Glomerular visceral epithelial cell (primary cell): ENCODE measurements at regions not wholly inside any gene's neighbourhood (a gene's known extent, or its start where the extent isn't known, plus 50 kb on each side); places are given as distances from the start of the nearest gene placed in this dataset.
"Not testable (repeated sequence)": the region's sequence is repeated elsewhere in the genome, so short reads cannot be mapped to it uniquely, and the experiment has no call there.

Source experiments
- DNase-seq: peaks from one replicate; pipeline ENCODE4 v3.0.0-alpha.2; 2016; ENCODE audit errors: extremely low spot score

- no peak for DNase-seq
Observed at GRCh38 chr15:45810201-45810600, 175.4 kb downstream of the SQOR start.

- DNase-seq: no peak
Observed at GRCh38 chr15:45812200-45812599, 177.4 kb downstream of the SQOR start.

- not testable (repeated sequence) for DNase-seq
Observed at GRCh38 chr15:45817578-45817977, 182.7 kb downstream of the SQOR start.

GRCh38 chr15:45821390-45821789 is 186.6 kb downstream of the SQOR start:
- no peak for DNase-seq

- not testable (repeated sequence) for DNase-seq
Observed at GRCh38 chr15:45822968-45823367, 188.1 kb downstream of the SQOR start.

- DNase-seq: no peak
Observed at GRCh38 chr15:45827275-45827674, 192.4 kb downstream of the SQOR start.

GRCh38 chr15:45827766-45828165 is 192.9 kb downstream of the SQOR start:
- DNase-seq: no peak

GRCh38 chr15:45829336-45830153 is 194.7 kb downstream of the SQOR start:
- no peak for DNase-seq

- DNase-seq: no peak
Observed at GRCh38 chr15:45831787-45832186, 197.0 kb downstream of the SQOR start.

- no peak for DNase-seq
Observed at GRCh38 chr15:45834622-45835021, 199.8 kb downstream of the SQOR start.

GRCh38 chr15:45842151-45842550 is 207.3 kb downstream of the SQOR start:
- no peak for DNase-seq

- DNase-seq: no peak
Observed at GRCh38 chr15:45847645-45848044, 212.8 kb downstream of the SQOR start.

GRCh38 chr15:45849136-45849535 is 214.3 kb downstream of the SQOR start:
- DNase-seq: peak; percentile 14

GRCh38 chr15:45854455-45855202 is 219.8 kb downstream of the SQOR start:
- DNase-seq: no peak

GRCh38 chr15:45855210-45855906 is 220.5 kb downstream of the SQOR start:
- DNase-seq: no peak

- no peak for DNase-seq
Observed at GRCh38 chr15:45855907-45856579, 221.2 kb downstream of the SQOR start.

GRCh38 chr15:45857291-45857690 is 222.5 kb downstream of the SQOR start:
- DNase-seq: no peak

GRCh38 chr15:45858491-45858890 is 223.7 kb downstream of the SQOR start:
- no peak for DNase-seq

- DNase-seq: no peak
Observed at GRCh38 chr15:45862034-45862433, 227.2 kb downstream of the SQOR start.

GRCh38 chr15:45863881-45864580 is 229.2 kb downstream of the SQOR start:
- DNase-seq: no peak

GRCh38 chr15:45866616-45867015 is 231.8 kb downstream of the SQOR start:
- no peak for DNase-seq
